HT-29 (cell line): ENCODE measurements at regions not wholly inside any gene's neighbourhood (a gene's known extent, or its start where the extent isn't known, plus 50 kb on each side); places are given as distances from the start of the nearest gene placed in this dataset.
A peak's percentile ranks its signal among the peaks of the same experiment; 100 is the strongest.
"Not testable (repeated sequence)": the region's sequence is repeated elsewhere in the genome, so short reads cannot be mapped to it uniquely, and the experiment has no call there.

Experiments used
- DNase-seq: peaks from one replicate; pipeline ENCODE4 v3.0.0-alpha.2; 2015; ENCODE audit warnings: low spot score

DNA sequence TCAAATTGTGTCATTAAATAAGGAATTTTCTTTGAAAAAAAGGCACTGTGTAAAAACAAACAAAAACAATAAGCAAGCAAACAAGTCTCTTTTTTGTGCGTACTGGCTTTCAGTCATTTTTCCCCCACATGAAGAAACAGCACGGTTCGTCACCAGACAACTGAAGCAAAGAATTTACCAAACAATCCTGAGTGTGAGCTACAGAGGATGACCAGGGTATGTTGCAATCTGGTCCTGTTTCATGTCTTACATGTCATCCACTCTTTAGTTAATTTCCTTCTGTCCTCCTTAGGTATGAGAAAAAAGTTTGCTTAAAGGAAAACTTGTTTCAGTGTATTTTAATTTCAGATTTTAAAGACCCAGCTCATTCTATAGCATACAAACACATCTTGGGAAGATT lies 1080.7 kb upstream of the NUDT12 start:
- no peak for DNase-seq

DNA sequence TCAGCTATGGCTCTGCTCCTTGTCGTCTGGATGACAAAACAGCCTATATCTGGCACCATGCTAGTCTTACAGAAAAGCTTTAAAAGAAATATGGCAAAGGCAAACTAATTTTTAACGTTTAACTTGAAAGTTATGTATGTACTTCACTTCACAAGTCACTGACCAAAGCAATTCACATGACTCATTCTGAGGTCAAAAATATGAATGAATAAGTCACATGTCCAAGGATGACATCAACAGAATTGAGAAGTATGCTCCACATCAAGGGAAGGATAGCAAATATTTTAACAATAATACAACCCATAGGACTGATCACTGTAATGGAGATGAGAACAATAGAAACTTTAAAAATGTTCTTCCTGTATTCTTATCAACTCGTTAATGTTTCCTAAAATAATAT lies 1072.6 kb upstream of the NUDT12 start:
- DNase-seq: no peak

DNA sequence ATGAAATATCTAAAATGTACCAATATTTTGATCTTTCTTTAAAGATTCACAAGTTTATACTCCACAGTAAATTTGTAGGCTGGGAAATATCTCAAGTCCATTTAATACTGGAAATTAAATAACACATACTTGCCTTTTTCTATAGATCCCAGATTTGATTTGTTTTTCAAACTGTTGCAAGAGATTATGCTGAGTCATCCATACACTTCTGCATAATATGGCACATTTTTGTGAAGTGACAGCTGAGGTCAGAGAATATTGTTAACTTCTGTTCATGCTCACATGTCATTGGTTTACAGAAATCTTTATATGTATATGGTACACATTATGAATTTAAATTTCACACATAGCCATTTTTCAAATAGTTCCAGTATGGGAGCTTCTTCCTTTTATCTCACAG lies 1066.3 kb upstream of the NUDT12 start:
- no peak for DNase-seq

DNA sequence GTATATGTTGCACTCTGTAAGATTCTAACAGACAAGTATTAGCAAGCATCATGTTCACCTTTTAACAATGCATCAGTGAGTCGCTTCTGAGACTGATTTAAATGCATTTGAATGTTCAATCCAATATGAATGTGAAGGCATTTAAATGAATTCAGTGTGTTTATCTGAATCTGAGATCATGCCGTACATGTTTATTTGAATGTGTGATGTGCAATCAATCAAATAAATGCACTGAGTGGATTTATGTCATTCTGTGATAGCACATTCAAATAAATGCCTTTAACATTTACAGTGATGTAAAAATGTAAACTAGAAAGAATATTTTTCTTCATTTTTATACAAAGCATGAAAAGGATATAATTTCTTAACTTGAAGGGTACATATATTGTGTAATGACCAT lies 1063.5 kb upstream of the NUDT12 start:
- DNase-seq: no peak

DNA sequence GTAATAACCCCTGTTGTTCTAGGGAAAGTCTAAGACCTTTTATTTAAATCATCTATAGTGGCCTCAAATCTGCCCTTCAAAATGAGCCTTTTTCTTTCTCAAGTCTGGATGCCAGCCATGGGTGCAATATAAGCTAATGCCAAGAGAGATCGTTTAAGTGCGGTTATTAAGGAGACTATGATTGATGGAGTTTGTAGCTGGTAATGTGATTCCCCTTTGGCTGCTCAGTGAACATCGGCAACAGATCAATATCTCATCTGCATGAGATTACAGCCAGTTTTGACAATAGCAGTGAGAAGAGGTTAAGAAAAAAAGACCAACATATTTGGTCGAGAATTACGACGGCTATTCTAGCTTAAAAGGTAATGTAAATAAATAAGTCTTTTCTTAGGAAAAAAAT lies 1049.4 kb upstream of the NUDT12 start:
- no peak for DNase-seq

DNA sequence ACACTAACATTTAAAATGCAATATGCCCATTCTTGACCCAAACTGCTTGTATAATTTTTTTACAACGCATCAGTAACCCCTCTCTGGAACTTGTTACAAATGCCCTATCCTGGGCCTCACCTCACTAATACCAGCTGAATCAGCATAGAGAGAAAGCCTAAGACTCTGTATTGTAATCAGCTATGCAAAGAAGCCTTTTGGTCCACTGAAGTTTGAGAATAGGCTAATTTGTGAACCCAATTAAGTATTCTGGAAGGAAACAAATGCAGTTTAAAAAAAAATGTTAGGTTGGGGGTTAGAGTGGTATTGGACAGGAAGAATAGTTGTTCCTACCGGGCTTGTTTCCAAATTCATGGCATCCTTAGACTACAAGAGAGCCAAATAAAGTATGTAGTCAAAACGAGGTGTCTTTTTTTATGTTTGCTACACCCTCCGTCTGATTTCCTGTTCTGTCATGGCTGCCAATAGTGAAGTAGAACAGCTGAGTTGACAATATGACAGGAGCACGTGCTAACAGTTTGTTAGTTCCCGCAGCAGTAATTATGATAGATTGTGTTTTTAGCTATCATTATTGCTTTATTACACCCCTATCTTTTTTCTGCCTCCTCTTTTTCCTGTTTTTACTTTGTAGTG lies 1048.7 kb upstream of the NUDT12 start:
- no peak for DNase-seq

DNA sequence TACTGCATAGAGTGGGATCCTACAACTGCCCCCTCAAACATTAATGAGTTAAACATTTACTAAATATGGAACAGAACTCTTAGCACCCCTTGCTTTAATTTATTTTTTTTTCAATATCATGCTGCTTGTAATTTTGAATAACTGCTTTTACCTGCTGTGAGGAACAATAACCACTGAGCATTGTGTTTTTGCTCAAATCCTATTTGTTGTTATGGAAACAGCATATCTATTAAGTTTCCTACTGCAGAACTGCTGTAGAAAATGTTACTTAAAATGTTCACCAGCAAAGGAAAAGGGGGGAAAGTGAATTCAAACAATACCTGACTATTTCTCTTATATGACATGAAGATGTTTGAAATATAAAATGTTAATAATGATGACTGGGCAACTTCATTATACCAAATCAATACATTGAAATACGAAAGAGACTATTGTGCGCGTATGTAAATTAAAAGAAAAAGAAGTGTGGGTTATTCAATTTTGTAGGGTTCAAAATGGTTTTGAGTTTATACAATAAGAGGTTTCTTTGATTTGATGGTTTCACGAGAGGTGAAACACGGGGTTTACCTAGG lies 1043.8 kb upstream of the NUDT12 start:
- no peak for DNase-seq

DNA sequence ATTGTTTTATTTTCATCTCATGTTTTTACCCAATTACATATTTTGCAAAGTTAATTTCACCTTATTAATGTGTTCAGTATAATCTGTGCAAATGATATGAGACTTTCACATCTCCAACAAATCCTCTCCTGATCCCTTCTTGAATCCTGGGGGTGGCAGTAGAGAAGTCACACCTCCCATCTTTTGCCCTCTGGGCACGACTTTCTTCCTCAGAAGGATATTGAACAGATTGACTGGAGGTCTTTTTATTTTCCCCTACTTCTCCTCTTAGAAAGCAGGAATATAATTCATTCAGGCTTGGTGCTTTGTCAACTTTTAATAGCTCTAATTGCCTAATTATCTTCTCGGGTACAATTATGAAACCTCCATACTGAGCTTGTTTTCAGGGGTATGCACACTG lies 1037.1 kb upstream of the NUDT12 start:
- no peak for DNase-seq

DNA sequence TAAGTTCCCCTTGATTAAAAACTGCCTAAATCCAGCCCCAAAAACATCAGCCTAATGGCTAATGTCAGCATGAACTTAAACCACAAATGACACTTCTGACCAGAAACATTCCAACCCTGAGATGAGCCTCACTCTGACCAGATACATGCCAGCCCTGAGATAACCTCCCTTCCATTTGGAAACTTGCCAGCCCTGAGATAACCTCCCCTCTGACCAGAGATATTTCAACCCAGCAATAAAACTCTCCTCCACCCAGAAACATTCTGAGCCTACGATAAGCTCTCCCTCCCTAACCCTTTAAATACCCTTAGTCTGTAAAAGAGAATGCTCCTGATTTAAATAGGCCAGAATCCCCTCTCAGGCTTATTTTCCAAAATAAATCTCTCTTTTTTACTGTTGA lies 1035.7 kb upstream of the NUDT12 start:
- no peak for DNase-seq

DNA sequence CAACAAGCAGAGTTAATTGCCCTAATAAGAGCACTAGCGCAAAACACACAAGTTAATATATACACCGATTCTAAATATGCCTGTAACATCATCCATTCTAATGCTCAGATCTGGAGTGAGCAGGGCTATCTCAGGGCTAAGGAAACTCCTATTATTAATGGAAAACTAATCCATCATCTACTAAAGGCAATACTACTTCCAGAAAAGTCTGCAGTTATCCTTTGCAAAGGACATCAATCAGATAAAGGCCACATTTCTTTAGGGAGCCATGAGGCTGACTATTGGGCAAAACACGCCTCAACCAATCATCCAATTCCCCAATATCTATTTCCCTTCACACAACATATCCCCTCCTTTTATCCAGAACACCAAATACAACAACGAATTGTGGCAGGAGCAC lies 1032.3 kb upstream of the NUDT12 start:
- DNase-seq: no peak

DNA sequence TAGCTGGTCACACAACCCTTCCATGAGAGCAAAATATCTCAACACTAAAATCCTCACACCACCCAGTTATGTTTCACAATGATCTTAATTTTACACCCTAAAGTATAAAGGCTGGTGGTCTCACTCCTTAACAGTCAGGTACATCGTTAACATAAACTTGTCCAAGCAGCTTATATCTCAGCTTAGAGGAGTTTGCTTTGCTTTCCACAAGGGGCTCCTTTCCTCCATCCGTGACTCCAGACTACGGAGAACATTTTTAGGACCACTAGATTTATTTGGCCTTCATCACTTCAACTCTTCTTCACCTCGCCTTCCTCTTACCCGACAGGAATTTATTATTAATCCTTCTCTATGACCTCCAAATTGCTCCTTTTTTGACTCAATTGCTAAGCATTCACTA lies 1014.1 kb upstream of the NUDT12 start:
- no peak for DNase-seq

DNA sequence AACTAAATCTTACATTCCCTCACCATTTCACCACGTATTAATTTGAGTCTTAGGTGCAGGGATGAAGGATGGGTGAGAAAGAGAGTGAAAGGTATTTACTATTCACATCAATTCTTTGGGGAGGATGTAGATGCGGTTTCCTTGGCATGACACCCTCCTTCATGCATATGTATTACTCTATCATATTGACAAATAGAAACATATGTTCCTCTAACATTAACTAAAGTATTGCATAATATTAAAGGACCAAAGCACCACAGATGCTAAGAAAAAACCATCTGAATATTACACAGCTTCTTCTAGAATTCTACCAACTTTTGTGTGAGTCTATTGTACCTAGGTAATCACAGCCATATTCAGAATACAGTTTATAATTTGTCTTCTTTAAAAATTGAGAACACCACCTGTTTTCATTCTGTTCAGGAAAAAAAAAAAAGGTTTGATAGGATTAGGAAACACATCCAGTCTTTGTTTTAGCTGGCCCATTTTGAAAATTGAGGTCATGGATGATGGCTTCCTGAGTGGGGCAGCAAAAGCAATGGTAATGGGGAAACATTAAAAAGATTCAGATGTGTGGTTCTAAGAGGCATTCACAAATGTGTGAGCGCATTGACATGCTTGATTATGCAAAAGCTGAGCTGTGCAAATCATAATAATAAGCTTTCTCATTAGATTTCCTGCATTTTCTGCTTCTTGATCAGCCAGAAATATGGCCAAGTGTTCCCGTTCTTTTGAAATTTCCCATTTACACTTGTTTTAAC lies 1011.5 kb upstream of the NUDT12 start:
- no peak for DNase-seq

DNA sequence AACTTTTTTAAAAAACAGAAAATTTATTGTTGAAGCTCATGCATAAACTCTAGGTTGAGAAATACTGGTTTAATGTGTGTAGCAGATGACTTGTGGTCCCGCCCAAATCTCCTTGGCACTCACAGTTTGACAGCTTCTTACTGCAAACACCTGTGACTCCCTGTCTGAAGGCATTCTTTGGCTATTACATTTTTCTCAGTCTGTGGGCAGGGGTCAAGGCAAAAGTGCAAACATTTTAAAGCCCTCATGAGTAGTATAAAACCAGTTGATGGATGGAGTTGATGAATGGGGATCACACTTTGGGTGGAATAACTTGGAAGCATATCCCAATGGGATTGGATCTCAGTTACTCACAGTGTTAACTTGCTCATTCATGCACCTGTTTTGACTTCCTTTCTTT lies 1007.0 kb upstream of the NUDT12 start:
- peak; percentile 13 for DNase-seq

DNA sequence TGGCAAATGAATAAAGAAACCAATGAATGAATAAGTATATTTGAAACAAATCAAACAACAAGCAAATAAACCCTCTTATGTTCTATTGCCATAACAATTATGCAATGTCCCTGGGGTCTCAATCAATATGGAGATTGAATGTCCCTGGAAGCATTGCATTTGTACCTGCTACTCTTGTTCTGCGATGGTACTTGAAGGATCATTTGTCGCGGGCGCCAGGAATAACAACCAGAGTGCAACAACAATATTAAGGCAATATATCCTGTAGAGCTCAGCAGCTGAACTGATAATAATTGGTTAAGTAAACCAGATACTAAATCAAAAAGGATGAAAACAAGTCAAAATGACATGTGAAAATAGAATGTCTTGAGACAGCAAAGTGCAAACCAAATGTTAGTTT lies 1001.9 kb upstream of the NUDT12 start:
- no peak for DNase-seq

DNA sequence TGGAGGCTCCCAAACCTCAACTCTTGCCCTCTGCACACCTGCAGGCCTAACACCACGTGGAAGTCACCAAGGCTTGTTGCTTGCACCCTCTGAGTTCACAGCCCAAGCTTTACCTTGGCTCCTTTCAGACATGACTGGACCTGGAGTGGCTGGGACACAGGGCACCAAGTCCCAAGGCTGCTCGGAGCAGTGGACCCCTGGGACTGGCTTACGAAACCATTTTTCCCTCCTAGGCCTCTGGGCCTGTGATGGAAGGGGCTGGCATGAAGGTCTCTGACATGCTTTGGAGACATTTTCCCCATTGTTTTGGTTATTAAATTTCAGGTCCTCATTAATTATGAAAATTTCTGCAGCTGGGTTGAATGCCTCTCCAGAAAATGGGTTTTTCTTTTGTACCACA lies 994.4 kb upstream of the NUDT12 start:
- no peak for DNase-seq

DNA sequence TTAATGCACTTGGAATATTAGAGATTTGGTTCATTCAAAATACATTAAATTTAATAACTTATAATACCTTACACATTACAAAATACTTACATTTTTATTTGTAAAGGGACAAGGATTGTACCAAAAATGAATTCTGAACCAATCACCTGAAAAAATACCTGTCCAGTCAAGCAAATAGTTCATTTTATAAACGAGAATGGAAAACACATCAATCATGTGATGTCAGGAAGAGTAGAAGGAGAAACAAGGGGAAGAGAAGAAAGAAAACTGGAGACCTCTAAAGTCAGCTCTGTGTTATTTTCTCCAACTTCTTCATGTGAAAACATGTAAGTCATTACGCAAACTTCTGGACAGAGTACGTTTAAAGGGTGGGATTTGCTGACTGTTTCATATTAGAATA lies 989.0 kb upstream of the NUDT12 start:
- DNase-seq: no peak

DNA sequence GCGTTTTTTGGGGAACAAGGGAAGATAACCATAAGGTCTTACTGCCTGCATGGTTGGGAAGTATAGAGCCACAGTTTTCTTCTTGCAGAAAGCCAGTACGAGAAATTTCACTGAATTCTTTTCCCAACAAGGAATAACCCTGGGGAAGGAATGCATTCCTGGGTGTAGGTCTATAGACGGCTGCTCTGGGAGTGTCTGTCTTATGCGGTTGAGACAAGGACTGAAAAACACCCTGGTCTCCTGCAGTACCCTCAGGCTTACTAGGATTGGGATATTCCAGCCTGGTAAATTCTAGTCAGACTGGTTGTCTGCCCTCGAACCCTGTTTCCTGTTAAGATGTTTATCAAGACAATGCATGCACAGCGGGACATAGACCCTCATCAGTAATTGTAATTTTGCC lies 984.3 kb upstream of the NUDT12 start:
- DNase-seq: not testable (repeated sequence)

DNA sequence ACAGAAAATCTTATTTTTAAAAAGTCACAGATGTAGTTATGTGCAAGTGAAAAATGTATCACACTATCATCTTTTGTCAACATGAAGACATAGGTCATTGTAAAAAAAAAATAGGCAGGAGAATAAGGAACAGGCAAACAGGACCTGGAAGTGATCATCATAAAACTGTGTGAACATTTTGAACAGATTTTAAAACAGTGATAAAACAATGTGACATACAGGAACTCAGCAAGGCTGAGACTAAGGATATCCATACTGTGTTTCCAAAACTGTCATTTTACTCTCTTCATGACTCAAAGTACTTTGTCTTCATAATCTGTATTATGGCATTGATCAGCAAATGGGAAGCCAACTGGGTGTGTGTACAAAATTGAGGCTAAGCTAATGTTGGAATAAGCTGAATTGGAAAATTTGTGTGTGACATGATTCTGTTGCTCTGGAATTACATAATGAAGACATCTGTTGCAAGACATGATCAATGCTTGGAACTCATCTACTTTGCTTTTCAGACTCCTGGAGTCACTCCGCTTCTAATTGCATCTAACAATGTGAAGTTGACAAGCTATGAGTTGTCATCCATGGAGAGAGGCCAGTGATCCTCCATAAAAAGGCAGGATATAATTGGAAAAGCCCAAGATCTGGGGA lies 978.7 kb upstream of the NUDT12 start:
- DNase-seq: no peak

DNA sequence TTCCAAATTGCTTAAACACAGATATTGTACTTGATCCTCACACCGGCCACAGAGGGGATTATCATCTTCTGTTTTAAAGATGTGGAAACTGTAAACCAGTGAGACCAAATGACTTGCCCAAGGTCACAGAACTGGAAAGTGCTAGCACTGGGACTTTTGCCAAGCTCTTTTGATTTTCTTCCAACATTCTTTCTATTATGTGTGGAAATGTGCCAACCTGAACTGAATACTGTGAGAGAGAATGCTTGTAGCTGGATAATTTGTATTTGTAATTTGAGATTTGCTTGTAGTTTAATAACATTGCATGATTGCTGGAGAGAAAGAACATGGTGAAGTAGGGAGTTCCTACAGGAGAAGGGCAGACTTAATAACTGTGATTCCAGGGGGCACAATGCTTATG lies 977.9 kb upstream of the NUDT12 start:
- DNase-seq: peak; percentile 59

DNA sequence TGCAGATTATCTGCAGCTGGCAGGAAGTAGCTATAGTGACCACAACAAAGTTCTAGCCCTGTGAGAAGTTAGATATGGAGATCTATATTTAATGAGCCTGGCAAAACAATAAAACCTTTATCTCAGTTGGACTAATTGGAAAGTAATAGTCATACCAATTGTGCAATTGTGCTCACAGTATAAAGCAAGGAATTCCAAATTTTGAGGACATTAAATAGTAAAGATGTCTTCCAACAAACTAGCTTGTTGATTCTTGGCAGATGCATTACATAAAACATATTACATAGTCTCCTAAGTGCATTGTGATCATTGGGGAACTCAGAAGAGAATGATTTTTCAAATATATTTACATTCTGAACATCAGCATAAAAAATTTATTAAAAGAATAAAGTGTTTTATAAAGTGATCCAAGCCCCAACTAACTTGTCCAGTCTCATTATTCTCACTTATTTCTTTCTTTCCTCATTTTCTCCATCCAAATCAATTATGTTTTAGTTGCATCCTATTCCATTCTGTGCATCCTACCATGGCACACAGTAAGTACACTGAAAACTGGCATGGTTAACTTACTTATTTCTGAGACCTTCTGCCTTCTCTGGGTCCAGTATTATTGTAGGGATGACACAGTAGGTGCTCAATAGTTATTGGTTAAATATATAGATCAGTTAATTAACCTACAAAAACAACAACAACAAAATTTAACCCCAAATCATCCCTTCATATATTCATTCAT lies 977.2 kb upstream of the NUDT12 start:
- no peak for DNase-seq

DNA sequence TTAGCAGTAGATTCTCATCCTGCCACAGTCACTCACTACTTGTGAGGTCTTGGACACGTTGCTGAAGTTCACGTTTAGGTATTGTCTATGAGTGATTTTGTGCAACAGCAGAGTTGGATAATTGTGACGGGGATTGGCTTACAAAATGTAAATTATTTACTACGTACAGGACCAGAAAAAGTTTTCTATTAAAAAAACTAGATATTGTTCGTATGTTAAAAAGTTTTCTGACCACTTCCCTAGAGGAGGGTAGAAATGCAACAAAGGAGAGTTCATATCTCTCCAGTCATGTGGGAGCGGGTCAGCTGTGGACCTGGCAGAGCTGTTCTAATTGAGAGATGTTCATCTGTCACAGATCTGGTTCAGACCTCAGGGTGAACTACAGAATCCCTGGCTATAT lies 976.1 kb upstream of the NUDT12 start:
- no peak for DNase-seq

DNA sequence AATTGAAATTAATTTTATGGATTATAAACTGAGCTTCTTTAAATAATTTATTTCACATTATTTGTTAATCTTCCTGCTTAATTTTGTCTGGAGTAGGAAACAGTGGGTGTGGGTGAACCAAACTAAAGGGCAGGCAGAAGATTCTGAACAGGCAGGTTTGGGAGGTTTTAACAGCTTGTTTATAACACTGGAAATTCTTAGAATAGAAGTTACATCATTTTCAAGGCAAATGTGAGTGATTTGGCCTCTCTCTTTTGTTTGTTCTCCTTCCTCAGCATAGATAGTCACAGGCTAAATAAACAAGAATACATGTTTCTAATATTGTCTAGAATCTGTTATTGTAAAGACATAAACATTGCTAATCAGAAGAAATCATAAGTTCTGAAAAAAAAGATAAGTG lies 970.9 kb upstream of the NUDT12 start:
- DNase-seq: no peak
